ENCODE measurements at regions not wholly inside any gene's neighbourhood (a gene's known extent, or its start where the extent isn't known, plus 50 kb on each side); places are given as distances from the start of the nearest gene placed in this dataset.

DNA sequence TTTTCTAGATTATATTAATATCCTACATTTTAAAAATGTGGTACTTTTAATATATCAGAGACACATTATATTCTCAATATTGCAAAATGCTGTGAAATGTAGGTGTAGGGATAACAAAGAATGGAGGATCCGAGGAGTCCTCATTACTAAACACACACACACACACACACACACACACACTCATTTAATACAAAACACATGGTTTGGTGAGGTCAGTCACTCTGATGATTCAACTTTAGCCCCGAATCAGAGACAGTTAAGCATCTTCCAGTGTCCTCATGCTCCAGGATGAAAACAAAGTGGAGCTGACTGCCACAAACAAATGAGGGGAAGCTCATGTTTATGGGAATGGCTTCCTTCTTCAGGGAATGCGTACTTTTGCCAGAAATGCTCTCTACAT is 147.5 kb downstream of the CYSLTR2 start:
- H3K4me1 ChIP-seq (ENCODE audit: insufficient read depth, low read length): no peaks in the 10 kb centered on the region
- POLR2A ChIA-PET: no interaction called here
- H3K4me2 ChIP-seq (ENCODE audit: low read depth, low read length): no peak overlapping the region
- H3K27me3 ChIP-seq (ENCODE audit: control insufficient read depth in 1 of 2, insufficient read depth in 2 of 2, low read length in 2 of 2): no peaks in the 10 kb centered on the region
- H3K79me2 ChIP-seq (ENCODE audit: insufficient read depth, low read length): no peaks in the 10 kb centered on the region
- no peaks in the 10 kb centered on the region for H4K20me1 ChIP-seq (ENCODE audit: insufficient read depth, low read length)
- no peaks in the 10 kb centered on the region for H3K36me3 ChIP-seq (replicated peaks in 1 of 2; ENCODE audit: control insufficient read depth in 1 of 2, insufficient read depth in 2 of 2, low read length in 2 of 2)
- CTCF ChIA-PET (ENCODE audit: low intra/inter-chr PET ratio, low total read pairs): no interaction called here
- in situ Hi-C loops (cut with HindIII; ENCODE audit: extremely low pct_ligation_motif_present, low pct_unique_long_range_greater_than_20kb) (no loop called here), intact Hi-C loops (cut with micrococcal nuclease; ENCODE audit: unreplicated experiment) (no loop called here)
- no peak overlapping the region for H3K27ac ChIP-seq (ENCODE audit: extremely low read length, insufficient read depth, low read length)
- H3K9me3 ChIP-seq (ENCODE audit: low read length): no peaks in the 10 kb centered on the region
- 33% methylated on average over 3 of the region's 3 CpGs for WGBS (ENCODE audit: low lambda C conversion rate)
- H3K9ac ChIP-seq (ENCODE audit: insufficient read depth, low read depth, low read length): no peak overlapping the region
- DNase-seq (ENCODE audit: low spot score): no peak
- no TSS peak for BruUV-seq (replicated peaks)
- ATAC-seq: no peak
- no peak for FAIRE-seq
- no peak overlapping the region for H3K4me3 ChIP-seq (replicated peaks in 1 of 3; ENCODE audit: insufficient read depth in 1 of 3, low read depth in 2 of 3, low read length in 3 of 3)
- no peak overlapping the region for H2AFZ ChIP-seq (ENCODE audit: low read length)
- TF ChIP-seq FOXO1 (CRISPR knock-in tag; IDR thresholded peaks at IDR 0.05) (no peak), CC2D1A (CRISPR knock-in tag; IDR thresholded peaks at IDR 0.05) (no peak), NFE2L1 (CRISPR knock-in tag; IDR thresholded peaks at IDR 0.05; ENCODE audit: borderline replicate concordance) (no peak), KMT2B (CRISPR knock-in tag; IDR thresholded peaks at IDR 0.05) (no peak)
- TF ChIP-seq, protein P1, sequence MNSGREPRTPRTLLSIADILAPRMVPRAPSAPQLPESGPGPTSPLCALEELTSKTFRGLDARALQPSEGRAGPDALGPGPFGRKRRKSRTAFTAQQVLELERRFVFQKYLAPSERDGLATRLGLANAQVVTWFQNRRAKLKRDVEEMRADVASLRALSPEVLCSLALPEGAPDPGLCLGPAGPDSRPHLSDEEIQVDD (CRISPR knock-in tag; IDR thresholded peaks at IDR 0.05; ENCODE audit: borderline replicate concordance): no peak

DNA sequence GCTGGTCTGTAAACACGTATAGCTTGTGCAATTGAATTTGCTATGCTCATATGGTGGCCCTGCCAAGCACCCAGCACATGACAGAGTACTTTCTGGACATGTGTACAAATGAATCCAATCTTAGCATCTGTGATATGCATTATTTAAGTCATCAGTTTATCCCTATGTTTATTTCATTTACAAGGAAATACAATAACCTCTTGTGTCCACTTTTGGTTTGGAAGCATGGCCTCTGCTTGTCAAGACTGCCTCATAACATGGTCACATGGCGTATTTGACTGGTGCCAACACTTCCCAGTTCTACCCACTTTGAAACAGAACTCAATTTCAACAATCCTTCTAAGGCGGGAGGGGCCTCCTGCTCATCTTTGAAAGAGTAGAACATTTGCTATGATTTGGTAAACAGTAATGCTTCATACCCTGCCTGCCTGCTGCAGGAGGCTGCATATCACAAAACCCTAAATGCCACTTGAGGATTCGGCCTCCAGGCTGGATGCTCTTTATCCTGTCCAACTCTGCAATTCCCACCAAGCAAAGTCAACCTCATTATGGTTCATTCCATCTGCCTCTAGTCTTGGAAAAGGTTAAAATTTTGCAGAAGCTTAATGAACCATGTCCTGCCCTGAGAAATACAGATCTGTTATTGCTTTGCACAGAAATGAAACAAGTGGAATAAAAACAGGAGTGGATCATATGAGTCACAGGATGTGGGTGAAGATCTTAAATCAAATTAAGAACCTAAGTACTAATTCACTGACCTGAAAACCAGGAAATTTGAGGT is 151.3 kb downstream of the CYSLTR2 start:
- Histone ChIP-seq H3K9ac (ENCODE audit: insufficient read depth, low read depth, low read length) (no peak overlapping the region), H3K27ac (ENCODE audit: extremely low read length, insufficient read depth, low read length) (no peak overlapping the region), H2AFZ (ENCODE audit: low read length) (no peak overlapping the region), H4K20me1 (ENCODE audit: insufficient read depth, low read length) (no peaks in the 10 kb centered on the region), H3K79me2 (ENCODE audit: insufficient read depth, low read length) (no peaks in the 10 kb centered on the region), H3K4me1 (ENCODE audit: insufficient read depth, low read length) (no peaks in the 10 kb centered on the region), H3K27me3 (ENCODE audit: control insufficient read depth in 1 of 2, insufficient read depth in 2 of 2, low read length in 2 of 2) (no peaks in the 10 kb centered on the region), H3K4me3 (replicated peaks in 1 of 3; ENCODE audit: insufficient read depth in 1 of 3, low read depth in 2 of 3, low read length in 3 of 3) (no peak overlapping the region), H3K4me2 (ENCODE audit: low read depth, low read length) (no peak overlapping the region), H3K36me3 (replicated peaks in 1 of 2; ENCODE audit: control insufficient read depth in 1 of 2, insufficient read depth in 2 of 2, low read length in 2 of 2) (no peaks in the 10 kb centered on the region), H3K9me3 (ENCODE audit: low read length) (no peaks in the 10 kb centered on the region)
- intact Hi-C loops (cut with micrococcal nuclease; ENCODE audit: unreplicated experiment) (no loop called here), in situ Hi-C loops (cut with HindIII; ENCODE audit: extremely low pct_ligation_motif_present, low pct_unique_long_range_greater_than_20kb) (no loop called here)
- ATAC-seq (no peak), FAIRE-seq (no peak), DNase-seq (ENCODE audit: low spot score) (no peak)
- 16% methylated on average over 4 of the region's 4 CpGs for WGBS (ENCODE audit: low lambda C conversion rate)
- ChIA-PET POLR2A (no interaction called here), CTCF (ENCODE audit: low intra/inter-chr PET ratio, low total read pairs) (no interaction called here)
- no TSS peak for BruUV-seq (replicated peaks)
- TF ChIP-seq NFRKB (IDR thresholded peaks at IDR 0.05): no peak
- TF ChIP-seq ZNF136 (CRISPR knock-in tag; IDR thresholded peaks at IDR 0.05; ENCODE audit: low read depth): no peak
- no peak for TF ChIP-seq RFXAP (CRISPR knock-in tag; IDR thresholded peaks at IDR 0.05; ENCODE audit: borderline replicate concordance)
- TF ChIP-seq THYN1 (CRISPR knock-in tag; IDR thresholded peaks at IDR 0.05; ENCODE audit: borderline replicate concordance, low read depth): no peak
- TF ChIP-seq CBX5 (CRISPR knock-in tag; IDR thresholded peaks at IDR 0.05; ENCODE audit: borderline replicate concordance): no peak
- no peak for TF ChIP-seq HNRNPUL1 (IDR thresholded peaks at IDR 0.05; ENCODE audit: low read depth, low read length)
- TF ChIP-seq, protein P2, sequence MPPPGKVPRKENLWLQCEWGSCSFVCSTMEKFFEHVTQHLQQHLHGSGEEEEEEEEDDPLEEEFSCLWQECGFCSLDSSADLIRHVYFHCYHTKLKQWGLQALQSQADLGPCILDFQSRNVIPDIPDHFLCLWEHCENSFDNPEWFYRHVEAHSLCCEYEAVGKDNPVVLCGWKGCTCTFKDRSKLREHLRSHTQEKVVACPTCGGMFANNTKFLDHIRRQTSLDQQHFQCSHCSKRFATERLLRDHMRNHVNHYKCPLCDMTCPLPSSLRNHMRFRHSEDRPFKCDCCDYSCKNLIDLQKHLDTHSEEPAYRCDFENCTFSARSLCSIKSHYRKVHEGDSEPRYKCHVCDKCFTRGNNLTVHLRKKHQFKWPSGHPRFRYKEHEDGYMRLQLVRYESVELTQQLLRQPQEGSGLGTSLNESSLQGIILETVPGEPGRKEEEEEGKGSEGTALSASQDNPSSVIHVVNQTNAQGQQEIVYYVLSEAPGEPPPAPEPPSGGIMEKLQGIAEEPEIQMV (CRISPR knock-in tag; IDR thresholded peaks at IDR 0.05; ENCODE audit: low read depth): no peak
- no peak for TF ChIP-seq PCBP2 (optimal IDR thresholded peaks at IDR 0.05; ENCODE audit: low read depth, low read length, poor library complexity, severe bottlenecking)
- TF ChIP-seq NFIC (IDR thresholded peaks at IDR 0.05; ENCODE audit: low read length): no peak
- no peak for TF ChIP-seq CBX1 (IDR thresholded peaks at IDR 0.05; ENCODE audit: low read depth)

Data from HepG2 (cell line).